Endothelial cell of umbilical vein (primary cell): ENCODE measurements at regions not wholly inside any gene's neighbourhood (a gene's known extent, or its start where the extent isn't known, plus 50 kb on each side); places are given as distances from the start of the nearest gene placed in this dataset.

Source experiments
- BruUV-seq: library from RNA; stranded (reverse); fragments of 400-500 nt; replicated peaks from 2 replicates; lab custom pipeline; 2021; lab: Mats Ljungman, UMichigan
- CTCF ChIA-PET: fragments of 300-600, 350-600 bp; sonication (Branson Sonifier 250); formaldehyde crosslinking; loops from one replicate; lab custom pipeline; 2021; ENCODE audit warnings: antibody characterized with exemption, inconsistent platforms; lab: Charles Lee
- POLR2A ChIA-PET: fragments of 300-600, 350-600 bp; sonication (Branson Sonifier 250); formaldehyde crosslinking; loops from one replicate; lab custom pipeline; 2021; ENCODE audit warnings: antibody characterized with exemption, inconsistent platforms; lab: Charles Lee
- DNase-seq: peaks from one replicate; pipeline ENCODE4 v3.0.0-alpha.2; 2011; ENCODE audit warnings: low read depth, low spot score
- FAIRE-seq: peaks from 2 replicates; lab custom pipeline; 2011; peaks lifted over from hg19 to GRCh38; lab: Jason Lieb, UNC
- H2AFZ ChIP-seq: 2 replicates; pipeline ENCODE4 v1.6.0; 2012; ENCODE audit warnings: low read depth, low read length, control low read depth, inconsistent platforms
- H3K27ac ChIP-seq: 2 replicates; pipeline ENCODE4 v1.5.1; 2011; ENCODE audit warnings: low read depth, mild to moderate bottlenecking, control low read depth, low read length, moderate library complexity; ENCODE audit not compliant: insufficient read depth
- H3K27me3 ChIP-seq, 2 experiments: 2 replicates each; pipeline versions ENCODE4 v1.6.0 to v1.6.1; 2011; ENCODE audit warnings: low read length in 2 of 2, mixed read lengths in 1 of 2; ENCODE audit not compliant: control insufficient read depth in 2 of 2, insufficient read depth in 2 of 2
- H3K36me3 ChIP-seq, 2 experiments: 2 replicates in 1 of 2; 3 replicates in 1 of 2; pipeline ENCODE4 v1.5.1; 2011; ENCODE audit warnings: low read length in 2 of 2, mild to moderate bottlenecking in 1 of 2, moderate library complexity in 1 of 2; ENCODE audit not compliant: control insufficient read depth in 2 of 2, insufficient read depth in 2 of 2; ENCODE audit errors: extremely low read depth in 1 of 2
- H3K4me1 ChIP-seq: 3 replicates; pipeline ENCODE4 v1.5.1; 2011; ENCODE audit warnings: mild to moderate bottlenecking, low read length; ENCODE audit not compliant: control insufficient read depth, insufficient read depth; ENCODE audit errors: extremely low read depth
- H3K4me2 ChIP-seq: 2 replicates; pipeline ENCODE4 v1.6.1; 2011; ENCODE audit warnings: low read length, control low read depth, mixed read lengths; ENCODE audit not compliant: insufficient read depth
- H3K4me3 ChIP-seq, 3 experiments: fragments of 200-600 bp in 1 of 3; sonication (generic), shearing (Covaris generic) in 1 of 3; replicated peaks in 1 of 3; 2 replicates each; pipeline ENCODE4 v1.5.1; 2011 to 2016; ENCODE audit warnings: control low read depth in 3 of 3, low read length in 3 of 3, mild to moderate bottlenecking in 2 of 3, inconsistent platforms in 1 of 3, low read depth in 1 of 3, moderate library complexity in 1 of 3; ENCODE audit not compliant: insufficient read depth in 1 of 3
- H3K79me2 ChIP-seq: 2 replicates; pipeline ENCODE4 v1.6.0; 2012; ENCODE audit warnings: low read length, inconsistent platforms; ENCODE audit not compliant: control insufficient read depth, insufficient read depth
- H3K9ac ChIP-seq: replicated peaks from 2 replicates; pipeline ENCODE3; 2011; ENCODE audit warnings: low read length, control low read depth; ENCODE audit not compliant: insufficient read depth; ENCODE audit errors: extremely low read depth
- H3K9me1 ChIP-seq: replicated peaks from 3 replicates; pipeline ENCODE4 v1.6.0; 2011; ENCODE audit warnings: mild to moderate bottlenecking, low read length; ENCODE audit not compliant: control insufficient read depth, insufficient read depth; ENCODE audit errors: extremely low read depth
- H3K9me3 ChIP-seq: replicated peaks from 2 replicates; pipeline ENCODE4 v1.5.1; 2012; ENCODE audit warnings: low read length, inconsistent platforms; ENCODE audit not compliant: control insufficient read depth, insufficient read depth
- H4K20me1 ChIP-seq: replicated peaks from 2 replicates; pipeline ENCODE3; 2011; ENCODE audit warnings: mild to moderate bottlenecking, low read length; ENCODE audit not compliant: control insufficient read depth, insufficient read depth; ENCODE audit errors: extremely low read depth
- EZH2 ChIP-seq: IDR thresholded peaks from 2 replicates; pipeline ENCODE4 v1.6.1; 2012; ENCODE audit warnings: borderline replicate concordance, low read depth, mild to moderate bottlenecking, moderate library complexity, low read length, inconsistent platforms; ENCODE audit not compliant: severe bottlenecking
- FOS ChIP-seq: IDR thresholded peaks from 2 replicates; pipeline ENCODE4 v1.6.1; 2011; ENCODE audit warnings: mild to moderate bottlenecking, low read length, moderate library complexity, borderline replicate concordance; ENCODE audit not compliant: insufficient read depth
- GATA2 ChIP-seq: IDR thresholded peaks from 2 replicates; pipeline ENCODE4 v1.7.0; 2011; ENCODE audit warnings: low read depth, mild to moderate bottlenecking, moderate library complexity, mixed read lengths, low read length; ENCODE audit not compliant: insufficient read length, insufficient read depth
- JUN ChIP-seq: IDR thresholded peaks from 2 replicates; pipeline ENCODE4 v1.6.1; 2011; ENCODE audit warnings: borderline replicate concordance, low read depth; ENCODE audit not compliant: insufficient read length, insufficient read depth
- MYC ChIP-seq: IDR thresholded peaks from one replicate; pipeline ENCODE4 v1.6.1; 2011; ENCODE audit warnings: mild to moderate bottlenecking, low read depth, low read length
- POLR2A ChIP-seq: IDR thresholded peaks from 2 replicates; pipeline ENCODE4 v1.6.1; 2012; ENCODE audit warnings: low read depth, mild to moderate bottlenecking, control low read depth, low read length
- POLR2AphosphoS5 ChIP-seq: IDR thresholded peaks from 2 replicates; pipeline ENCODE4 v1.6.1; 2012; ENCODE audit warnings: low read depth, mild to moderate bottlenecking, control low read depth, low read length, moderate library complexity; ENCODE audit not compliant: insufficient read depth
- dilution Hi-C: fragments of 300-500 bp; cut with MboI; formaldehyde crosslinking; loops from one replicate; pipeline ENCODE4 v1.15.0; 2019; ENCODE audit warnings: low sequenced_read_pairs; ENCODE audit not compliant: extremely low pct_ligation_motif_present
- intact Hi-C: fragments of 100-400 bp; cut with micrococcal nuclease; formaldehyde crosslinking; loops from one replicate; pipeline ENCODE4 v1.10.0; 2022
- TF ChIP-seq, protein P1 (sequence below), 2 donors: IDR thresholded peaks; 1 replicate in 1 of 2; 2 replicates in 1 of 2; pipeline ENCODE4 v1.5.1; 2011; ENCODE audit warnings: low read length in 2 of 2, mild to moderate bottlenecking in 2 of 2, moderate library complexity in 2 of 2, control low read depth in 1 of 2, inconsistent platforms in 1 of 2, low read depth in 1 of 2; ENCODE audit not compliant: insufficient read depth in 1 of 2; ENCODE audit errors: extremely low read depth in 1 of 2

GRCh38 chr4:177957596-177958360 is 515.5 kb upstream of the AGA start:
- dilution Hi-C loops, result no loop called here
- DNase-seq, result no peak
- H2AFZ ChIP-seq, result no peak overlapping the region

More at GRCh38 chr4:177957596-177958360, 515.5 kb upstream of the AGA start:
- no peaks in the 10 kb centered on the region for H3K36me3 ChIP-seq
- H4K20me1 ChIP-seq, result no peaks in the 10 kb centered on the region
- no peaks in the 10 kb centered on the region for H3K27me3 ChIP-seq
- BruUV-seq, result no TSS peak
- no peaks in the 10 kb centered on the region for H3K4me1 ChIP-seq
- intact Hi-C loops, result no loop called here
- POLR2A ChIA-PET, result no interaction called here
- H3K9me1 ChIP-seq, result no peaks in the 10 kb centered on the region
- no peak overlapping the region for H3K4me3 ChIP-seq
- CTCF ChIA-PET, result no interaction called here
- H3K9me3 ChIP-seq, result no peaks in the 10 kb centered on the region
- H3K9ac ChIP-seq, result no peak overlapping the region
- no peak overlapping the region for H3K4me2 ChIP-seq
- TF ChIP-seq, protein P1, sequence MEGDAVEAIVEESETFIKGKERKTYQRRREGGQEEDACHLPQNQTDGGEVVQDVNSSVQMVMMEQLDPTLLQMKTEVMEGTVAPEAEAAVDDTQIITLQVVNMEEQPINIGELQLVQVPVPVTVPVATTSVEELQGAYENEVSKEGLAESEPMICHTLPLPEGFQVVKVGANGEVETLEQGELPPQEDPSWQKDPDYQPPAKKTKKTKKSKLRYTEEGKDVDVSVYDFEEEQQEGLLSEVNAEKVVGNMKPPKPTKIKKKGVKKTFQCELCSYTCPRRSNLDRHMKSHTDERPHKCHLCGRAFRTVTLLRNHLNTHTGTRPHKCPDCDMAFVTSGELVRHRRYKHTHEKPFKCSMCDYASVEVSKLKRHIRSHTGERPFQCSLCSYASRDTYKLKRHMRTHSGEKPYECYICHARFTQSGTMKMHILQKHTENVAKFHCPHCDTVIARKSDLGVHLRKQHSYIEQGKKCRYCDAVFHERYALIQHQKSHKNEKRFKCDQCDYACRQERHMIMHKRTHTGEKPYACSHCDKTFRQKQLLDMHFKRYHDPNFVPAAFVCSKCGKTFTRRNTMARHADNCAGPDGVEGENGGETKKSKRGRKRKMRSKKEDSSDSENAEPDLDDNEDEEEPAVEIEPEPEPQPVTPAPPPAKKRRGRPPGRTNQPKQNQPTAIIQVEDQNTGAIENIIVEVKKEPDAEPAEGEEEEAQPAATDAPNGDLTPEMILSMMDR (IDR thresholded peaks at IDR 0.05; ENCODE audit: extremely low read depth in 1 of 2, insufficient read depth in 1 of 2, low read depth in 1 of 2, low read length in 2 of 2), result no peak
- TF ChIP-seq POLR2A, result no peak
- TF ChIP-seq JUN, result no peak
- TF ChIP-seq GATA2, result no peak
- no peak for TF ChIP-seq MYC
- no peak for TF ChIP-seq POLR2AphosphoS5
- no peak for TF ChIP-seq FOS
- no peak for TF ChIP-seq EZH2
- H3K79me2 ChIP-seq, result no peaks in the 10 kb centered on the region
- no peak for FAIRE-seq
- H3K27ac ChIP-seq, result no peak overlapping the region
